Thoracic aorta (tissue), 2 donors: ENCODE measurements at regions not wholly inside any gene's neighbourhood (a gene's known extent, or its start where the extent isn't known, plus 50 kb on each side); places are given as distances from the start of the nearest gene placed in this dataset.

Experiments
- ATAC-seq: fragments of 150-250 bp; one replicate; pipeline ENCODE4 v1.8.0; 2017; ENCODE audit warnings: low read depth; ENCODE audit not compliant: insufficient number of reproducible peaks, low FRiP score
- DNase-seq: peaks from one replicate; pipeline ENCODE4 v3.0.0-alpha.2; 2020; ENCODE audit warnings: low spot score
- H3K27ac ChIP-seq, 2 donors: fragments of 200-600 bp; sonication (generic); 1 replicate in 1 of 2; 2 replicates in 1 of 2; pipeline ENCODE4 v1.5.1; 2016; ENCODE audit warnings: mild to moderate bottlenecking in 2 of 2, moderate library complexity in 2 of 2
- H3K27me3 ChIP-seq: fragments of 200-600 bp; sonication (generic); replicated peaks from 2 replicates; pipeline ENCODE4 v1.6.0; 2016; ENCODE audit warnings: mild to moderate bottlenecking; ENCODE audit not compliant: insufficient read depth
- H3K36me3 ChIP-seq: fragments of 200-600 bp; sonication (generic); one replicate; pipeline ENCODE4 v1.5.1; 2016
- H3K4me1 ChIP-seq, 2 donors: fragments of 200-600 bp; sonication (generic); 1 replicate in 1 of 2; 2 replicates in 1 of 2; pipeline versions ENCODE4 v1.5.1 to v1.6.0; 2016; ENCODE audit warnings: low read depth in 2 of 2, mild to moderate bottlenecking in 1 of 2; ENCODE audit not compliant: control insufficient read depth in 1 of 2
- H3K4me3 ChIP-seq: fragments of 200-600 bp; sonication (generic); 2 replicates; pipeline ENCODE4 v1.5.1; 2016; ENCODE audit warnings: mild to moderate bottlenecking
- H3K9me3 ChIP-seq: fragments of 200-600 bp; sonication (generic); 2 replicates; pipeline ENCODE4 v1.5.1; 2016
- CTCF ChIP-seq: fragments of 200-600 bp; sonication (generic); IDR thresholded peaks from one replicate; pipeline ENCODE4 v1.5.1; 2019; ENCODE audit warnings: antibody characterized with exemption

GRCh38 chr3:193844472-193844871 lies 251.5 kb downstream of the OPA1 start:
- Histone ChIP-seq H3K36me3 (no peaks in the 10 kb centered on the region), H3K27me3 (no peaks in the 10 kb centered on the region), H3K27ac (no peak overlapping the region), H3K4me1 (no peaks in the 10 kb centered on the region), H3K4me3 (no peak overlapping the region), H3K9me3 (no peaks in the 10 kb centered on the region)
- ATAC-seq: no peak
- TF ChIP-seq CTCF: no peak
- DNase-seq: no peak

GRCh38 chr3:193845144-193845543 lies 252.1 kb downstream of the OPA1 start:
- no peak for ATAC-seq
- H3K9me3 ChIP-seq: no peaks in the 10 kb centered on the region
- no peak for TF ChIP-seq CTCF
- H3K27ac ChIP-seq: no peak overlapping the region
- no peak overlapping the region for H3K4me3 ChIP-seq
- no peaks in the 10 kb centered on the region for H3K27me3 ChIP-seq
- no peak for DNase-seq
- no peaks in the 10 kb centered on the region for H3K4me1 ChIP-seq
- H3K36me3 ChIP-seq: no peaks in the 10 kb centered on the region

GRCh38 chr3:193846569-193846968 lies 253.6 kb downstream of the OPA1 start:
- TF ChIP-seq CTCF: no peak
- ATAC-seq (no peak), DNase-seq (no peak)

GRCh38 chr3:193847402-193847801 lies 254.4 kb downstream of the OPA1 start:
- TF ChIP-seq CTCF: no peak
- Histone ChIP-seq H3K27me3 (no peaks in the 10 kb centered on the region), H3K4me3 (no peak overlapping the region), H3K36me3 (no peaks in the 10 kb centered on the region), H3K27ac (no peak overlapping the region), H3K4me1 (peaks cover 0 to 13% of the 10 kb centered on the region in 2 donors), H3K9me3 (no peaks in the 10 kb centered on the region)
- no peak for ATAC-seq
- DNase-seq: no peak

More at GRCh38 chr3:193846569-193846968, 253.6 kb downstream of the OPA1 start:
- Histone ChIP-seq H3K9me3 (no peaks in the 10 kb centered on the region), H3K27me3 (no peaks in the 10 kb centered on the region), H3K27ac (no peak overlapping the region), H3K4me1 (peaks cover 0 to 5% of the 10 kb centered on the region in 2 donors), H3K4me3 (no peak overlapping the region), H3K36me3 (no peaks in the 10 kb centered on the region)

GRCh38 chr3:193848547-193848946 lies 255.5 kb downstream of the OPA1 start:
- TF ChIP-seq CTCF: no peak
- DNase-seq (no peak), ATAC-seq (no peak)
- H3K27me3 ChIP-seq: no peaks in the 10 kb centered on the region
- H3K4me1 ChIP-seq: peaks cover 0 to 23% of the 10 kb centered on the region in 2 donors
- no peak overlapping the region for H3K27ac ChIP-seq
- H3K4me3 ChIP-seq: no peak overlapping the region
- H3K9me3 ChIP-seq: no peaks in the 10 kb centered on the region
- no peaks in the 10 kb centered on the region for H3K36me3 ChIP-seq
